Body of pancreas (tissue), 4 donors: ENCODE measurements at regions not wholly inside any gene's neighbourhood (a gene's known extent, or its start where the extent isn't known, plus 50 kb on each side); places are given as distances from the start of the nearest gene placed in this dataset.

Experiments
- CTCF ChIP-seq, 7 experiments: fragments of 450-650 bp in 4 of 7; fragments of 200-600 bp in 3 of 7; sonication (generic) in 3 of 7; IDR thresholded peaks; one replicate each; pipeline ENCODE4 v1.5.1; 2016 to 2019; ENCODE audit warnings: antibody characterized with exemption in 7 of 7
- POLR2A ChIP-seq, 3 donors: fragments of 450-650 bp; IDR thresholded peaks; one replicate each; pipeline ENCODE4 v1.6.1; 2016; ENCODE audit warnings: antibody characterized with exemption in 3 of 3, mild to moderate bottlenecking in 2 of 3

GRCh38 chr3:19075037-19075436 is 73.3 kb upstream of the KCNH8 start:
- TF ChIP-seq CTCF (IDR thresholded peaks at IDR 0.05) (no peak), POLR2A (IDR thresholded peaks at IDR 0.05) (no peak)
